HG03575 (cell line): ENCODE measurements at regions not wholly inside any gene's neighbourhood (a gene's known extent, or its start where the extent isn't known, plus 50 kb on each side); places are given as distances from the start of the nearest gene placed in this dataset.
A peak's percentile ranks its signal among the peaks of the same experiment; 100 is the strongest.

Experiments used
- ATAC-seq: cut with Tn5 transposase; IDR thresholded peaks from one replicate; pipeline ENCODE4 v1.9.1; 2021; ENCODE audit not compliant: unreplicated experiment, insufficient number of reproducible peaks, low FRiP score; ENCODE audit errors: extremely low read depth

DNA sequence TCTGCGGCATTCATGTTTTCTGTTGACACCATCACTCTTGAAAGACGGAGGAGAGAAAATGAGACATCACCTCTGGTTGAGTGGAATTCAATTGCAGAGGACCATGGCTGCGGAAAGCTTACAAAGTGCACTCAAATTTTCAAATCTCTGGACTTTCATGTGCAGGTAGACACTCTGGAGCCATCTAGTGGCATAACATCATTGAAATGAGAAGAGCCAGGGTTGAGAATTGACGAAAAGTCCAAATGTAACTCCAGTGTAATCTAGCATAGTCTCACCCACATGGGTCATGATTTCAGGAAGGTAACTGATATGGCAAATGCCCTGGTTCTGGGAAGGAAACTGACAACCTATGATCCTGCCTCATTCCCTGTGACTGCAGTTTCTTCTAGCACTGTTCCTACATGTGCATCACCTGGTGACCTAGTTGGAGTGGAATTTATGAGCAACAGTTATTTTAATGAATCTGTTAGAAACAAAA lies 687.8 kb downstream of the KCNA4 start:
- no peak for ATAC-seq

GRCh38 chr11:29327891-29328290 lies 688.9 kb downstream of the KCNA4 start:
- ATAC-seq = no peak

GRCh38 chr11:29326757-29327156 lies 690.1 kb downstream of the KCNA4 start:
- ATAC-seq = no peak

GRCh38 chr11:29324328-29324727 lies 692.5 kb downstream of the KCNA4 start:
- ATAC-seq = no peak

DNA sequence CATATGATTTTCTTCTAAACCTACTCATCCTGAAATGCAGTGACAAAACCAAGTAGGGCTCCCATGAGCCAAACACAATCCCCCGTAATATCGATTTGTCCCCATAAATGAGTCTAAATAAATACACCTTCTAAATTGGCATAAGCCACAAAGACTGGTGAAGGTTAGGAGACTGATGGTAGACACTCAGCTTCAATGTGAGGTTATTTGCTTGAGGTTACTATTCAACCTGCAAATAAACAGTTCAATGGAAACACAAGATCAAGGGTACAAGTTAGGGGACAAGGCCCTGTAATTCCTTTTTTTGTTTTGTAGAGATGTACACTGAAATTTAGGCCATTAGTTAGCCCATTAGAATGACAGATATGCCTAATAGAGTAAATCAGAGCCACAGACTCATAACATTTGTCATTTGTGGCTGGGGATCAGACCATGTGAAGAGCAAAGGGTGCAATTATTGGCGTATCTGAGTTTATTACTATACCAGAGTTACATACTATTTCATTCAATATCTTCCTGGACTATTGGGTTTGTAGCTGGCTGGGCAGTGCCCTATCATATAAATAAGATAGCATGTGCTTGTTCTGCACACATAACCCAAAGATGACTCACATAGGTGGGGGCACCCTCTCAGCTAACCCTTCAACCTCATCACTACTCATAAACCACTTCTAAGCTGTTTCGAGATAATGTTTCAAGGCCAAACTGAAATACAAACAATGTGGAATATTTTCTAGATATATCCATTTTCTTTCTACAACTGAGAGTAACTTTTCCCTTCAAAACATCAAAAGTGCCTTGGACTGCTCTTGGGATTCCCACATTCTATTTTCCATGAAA lies 695.3 kb downstream of the KCNA4 start:
- no peak for ATAC-seq

DNA sequence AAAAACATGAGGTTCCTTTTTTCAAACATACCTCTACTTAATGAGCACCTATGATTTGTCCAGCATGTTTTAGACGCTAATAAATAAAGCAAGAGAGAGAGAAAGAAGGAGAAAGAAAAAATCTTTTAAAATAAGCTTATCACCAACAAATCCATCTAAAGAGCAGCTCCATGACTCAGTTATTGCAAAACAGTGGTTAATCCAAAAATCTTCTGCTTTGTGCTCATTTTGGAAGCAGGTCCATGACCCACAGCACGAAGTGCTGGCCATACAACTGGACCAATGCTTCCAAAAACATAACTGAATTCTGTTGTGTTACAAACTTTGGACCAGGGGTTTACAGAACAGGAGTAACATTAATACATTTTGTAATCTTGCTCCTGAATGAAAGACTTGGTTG lies 696.6 kb downstream of the KCNA4 start:
- ATAC-seq = no peak

DNA sequence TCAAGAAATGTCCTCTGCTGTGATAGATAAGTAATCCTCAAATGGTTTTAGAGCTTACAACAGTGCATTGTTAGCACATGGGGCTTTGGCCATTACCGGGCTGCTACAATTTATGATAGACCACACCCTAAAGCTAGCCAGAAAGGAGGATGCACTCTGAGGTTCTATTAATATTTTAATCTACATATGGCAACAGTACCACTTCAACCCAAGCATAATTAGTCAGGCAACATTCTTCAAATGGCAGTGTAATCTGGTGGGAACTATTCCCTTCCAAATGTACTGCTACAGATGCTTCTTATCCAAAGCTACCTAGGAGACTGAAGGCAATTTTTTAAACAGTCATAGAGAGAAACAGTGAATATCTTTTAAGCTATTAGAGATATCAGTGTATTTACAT lies 697.6 kb downstream of the KCNA4 start:
- ATAC-seq = no peak

- no peak for ATAC-seq
Observed at GRCh38 chr11:29318134-29318845, 698.5 kb downstream of the KCNA4 start.

GRCh38 chr11:29317694-29318093 lies 699.1 kb downstream of the KCNA4 start:
- ATAC-seq = no peak

- no peak for ATAC-seq
Observed at GRCh38 chr11:29315275-29315674, 701.6 kb downstream of the KCNA4 start.

- ATAC-seq = no peak
Observed at GRCh38 chr11:29314211-29314610, 702.6 kb downstream of the KCNA4 start.

- no peak for ATAC-seq
Observed at GRCh38 chr11:29312812-29313211, 704.0 kb downstream of the KCNA4 start.

- ATAC-seq = no peak
Observed at GRCh38 chr11:29310725-29311342, 706.0 kb downstream of the KCNA4 start.

DNA sequence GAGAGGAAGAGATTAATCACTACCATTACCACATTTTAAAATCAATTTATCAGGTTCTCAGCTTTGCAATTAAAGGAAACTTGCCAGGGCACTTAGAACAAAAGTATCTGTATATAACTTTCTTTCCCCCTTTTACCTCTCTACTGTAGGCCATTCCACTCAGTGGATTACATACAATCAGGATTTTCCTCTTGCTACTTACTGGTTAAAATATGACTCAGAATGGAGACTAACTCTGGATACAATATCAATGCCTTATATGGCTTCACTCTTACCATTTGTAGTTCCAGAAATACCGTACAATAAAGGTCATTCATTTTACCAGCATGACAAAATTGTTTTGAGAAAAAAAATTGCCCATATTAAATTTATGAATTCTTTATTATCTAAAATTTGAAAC lies 706.8 kb downstream of the KCNA4 start:
- ATAC-seq = no peak

GRCh38 chr11:29306527-29306926 lies 710.3 kb downstream of the KCNA4 start:
- no peak for ATAC-seq

- ATAC-seq = no peak
Observed at GRCh38 chr11:29305456-29306232, 711.2 kb downstream of the KCNA4 start.

GRCh38 chr11:29300420-29300819 lies 716.4 kb downstream of the KCNA4 start:
- ATAC-seq = no peak

DNA sequence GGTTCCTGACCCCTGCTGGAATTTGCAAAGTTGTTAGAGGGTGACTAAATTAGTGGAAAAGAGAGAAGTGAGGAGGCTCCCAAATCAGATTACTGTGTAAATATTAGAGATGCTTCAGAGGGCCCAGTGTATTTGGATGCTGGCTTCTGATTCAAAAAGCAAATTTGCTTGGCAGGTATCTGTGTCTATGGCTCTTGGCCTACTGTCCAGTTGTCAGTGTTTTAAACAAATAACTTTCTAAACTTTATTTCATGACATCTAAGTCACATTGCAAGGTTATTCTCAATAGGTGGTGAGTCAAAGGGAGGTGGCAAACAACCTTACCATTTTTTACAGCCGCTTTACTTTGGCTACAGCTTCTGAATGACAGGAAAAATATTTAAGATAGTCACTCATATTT lies 720.1 kb downstream of the KCNA4 start:
- no peak for ATAC-seq

- peak; percentile 97 for ATAC-seq
Observed at GRCh38 chr11:29293825-29294224, 723.0 kb downstream of the KCNA4 start.
